ENCODE measurements at regions not wholly inside any gene's neighbourhood (a gene's known extent, or its start where the extent isn't known, plus 50 kb on each side); places are given as distances from the start of the nearest gene placed in this dataset.

DNA sequence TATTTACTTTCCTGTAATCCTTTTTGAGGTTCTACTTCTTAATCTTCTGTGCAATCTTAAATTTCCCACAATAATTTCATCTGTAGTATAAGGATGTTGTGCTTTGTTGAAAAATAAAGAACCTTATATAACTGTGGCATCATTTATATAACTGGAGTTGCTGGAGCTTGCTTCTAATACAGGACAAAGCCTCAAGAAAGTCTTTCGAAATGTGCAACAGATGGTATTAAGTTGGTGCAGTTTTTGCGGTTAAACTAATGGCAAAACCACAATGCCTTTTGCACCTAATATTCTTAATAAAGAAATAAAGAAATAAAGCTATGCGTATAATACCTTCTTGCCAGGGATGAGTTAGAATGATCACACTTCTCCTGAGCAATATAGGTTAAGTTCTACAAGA lies 180.0 kb downstream of the KITLG start:
- no peak for DNase-seq
- TF ChIP-seq GATA1 (IDR thresholded peaks at IDR 0.05; ENCODE audit: low read depth, low read length) (no peak), POLR2A (IDR thresholded peaks at IDR 0.05; ENCODE audit: low read length) (no peak)

GRCh38 chr12:88401155-88401554 lies 179.1 kb downstream of the KITLG start:
- TF ChIP-seq GATA1 (IDR thresholded peaks at IDR 0.05; ENCODE audit: low read depth, low read length), result no peak
- no peak for TF ChIP-seq POLR2A (IDR thresholded peaks at IDR 0.05; ENCODE audit: low read length)
- DNase-seq, result no peak

GRCh38 chr12:88406905-88407304 lies 173.4 kb downstream of the KITLG start:
- no peak for DNase-seq
- TF ChIP-seq POLR2A (IDR thresholded peaks at IDR 0.05; ENCODE audit: low read length) (no peak), GATA1 (IDR thresholded peaks at IDR 0.05; ENCODE audit: low read depth, low read length) (no peak)

DNA sequence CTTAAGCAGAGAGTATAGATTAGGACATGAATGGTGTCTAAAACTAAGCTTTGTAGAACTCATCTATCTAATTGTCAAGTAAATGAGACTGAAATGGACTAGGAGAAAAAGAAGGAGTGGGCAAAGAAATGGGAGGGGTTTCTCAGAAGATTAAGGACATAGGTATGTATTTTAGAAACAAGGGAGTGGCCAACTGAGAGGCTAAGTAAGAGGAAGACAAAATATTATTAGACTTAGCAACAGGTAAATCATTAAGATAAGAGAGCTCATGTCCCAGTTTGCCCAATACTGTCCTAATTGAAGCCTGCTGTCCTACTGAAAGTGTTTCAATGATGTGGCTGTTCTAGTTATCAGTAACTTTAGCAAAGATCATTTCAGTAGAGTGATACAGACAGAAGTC lies 171.4 kb downstream of the KITLG start:
- DNase-seq, result no peak
- no peak for TF ChIP-seq POLR2A (IDR thresholded peaks at IDR 0.05; ENCODE audit: low read length)
- no peak for TF ChIP-seq GATA1 (IDR thresholded peaks at IDR 0.05; ENCODE audit: low read depth, low read length)

DNA sequence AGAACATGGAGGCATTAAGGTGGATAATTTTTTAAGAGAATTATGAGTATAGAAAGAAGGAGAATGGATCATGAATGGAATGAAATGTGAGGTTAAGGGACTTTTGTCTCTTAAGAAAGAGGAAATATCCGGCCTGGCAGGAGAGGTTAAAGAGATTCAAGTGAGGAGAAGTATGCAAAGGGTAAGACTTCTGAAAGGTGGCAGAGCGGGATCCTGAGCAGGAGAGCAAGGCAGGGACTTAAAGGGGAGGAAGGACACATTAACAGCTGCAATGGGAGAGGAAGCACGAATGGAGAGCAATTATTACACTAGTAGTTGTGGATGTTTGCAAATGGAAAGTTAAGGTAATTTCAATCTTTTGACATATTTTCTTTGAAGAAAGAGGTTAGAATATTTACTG lies 171.0 kb downstream of the KITLG start:
- no peak for DNase-seq
- no peak for TF ChIP-seq GATA1 (IDR thresholded peaks at IDR 0.05; ENCODE audit: low read depth, low read length)
- TF ChIP-seq POLR2A (IDR thresholded peaks at IDR 0.05; ENCODE audit: low read length), result no peak

DNA sequence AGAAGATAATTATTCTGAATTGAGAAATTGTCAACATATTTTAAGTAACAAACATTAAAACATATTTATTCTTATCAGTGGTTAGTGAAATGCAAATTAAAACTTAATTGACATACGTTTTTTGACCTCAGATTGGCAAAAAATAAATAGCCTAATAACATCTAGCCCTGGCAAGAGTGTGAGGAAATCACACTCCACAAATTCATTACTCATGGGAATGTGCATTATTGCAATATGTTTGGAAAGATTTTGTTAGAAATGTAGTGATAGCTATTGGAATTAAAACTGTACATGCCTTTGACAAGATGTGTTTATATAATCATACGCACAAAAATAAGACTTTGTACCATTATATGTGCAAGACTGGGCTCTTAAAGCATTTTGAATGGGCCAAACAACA lies 168.6 kb downstream of the KITLG start:
- no peak for DNase-seq
- TF ChIP-seq POLR2A (IDR thresholded peaks at IDR 0.05; ENCODE audit: low read length) (no peak), GATA1 (IDR thresholded peaks at IDR 0.05; ENCODE audit: low read depth, low read length) (no peak)

DNA sequence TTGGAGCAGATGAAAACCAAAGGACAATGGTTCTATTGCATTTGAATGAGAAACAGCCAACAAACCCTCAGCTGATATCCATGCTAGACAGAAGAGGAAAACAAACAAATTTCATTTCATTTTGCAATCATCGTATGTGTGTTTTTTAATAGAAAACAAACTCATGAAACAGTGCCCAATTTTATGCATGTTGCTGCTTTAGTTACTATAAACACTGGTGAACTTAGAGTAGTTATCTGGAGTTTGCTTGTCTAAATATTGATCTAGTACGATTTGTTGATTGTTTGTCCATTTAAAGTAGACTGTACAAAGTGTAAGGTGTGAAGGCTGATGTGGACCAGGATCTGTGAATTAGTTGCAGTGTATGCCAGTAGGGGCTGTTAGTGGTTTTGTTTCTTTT lies 166.6 kb downstream of the KITLG start:
- DNase-seq, result no peak
- TF ChIP-seq POLR2A (IDR thresholded peaks at IDR 0.05; ENCODE audit: low read length), result no peak
- TF ChIP-seq GATA1 (IDR thresholded peaks at IDR 0.05; ENCODE audit: low read depth, low read length), result no peak

- TF ChIP-seq GATA1 (IDR thresholded peaks at IDR 0.05; ENCODE audit: low read depth, low read length), result no peak
- TF ChIP-seq POLR2A (IDR thresholded peaks at IDR 0.05; ENCODE audit: low read length), result no peak
- no peak for DNase-seq
Observed at GRCh38 chr12:88416155-88416554, 164.1 kb downstream of the KITLG start.

- TF ChIP-seq GATA1 (IDR thresholded peaks at IDR 0.05; ENCODE audit: low read depth, low read length), result no peak
- no peak for TF ChIP-seq POLR2A (IDR thresholded peaks at IDR 0.05; ENCODE audit: low read length)
- no peak for DNase-seq
Observed at GRCh38 chr12:88416786-88417185, 163.5 kb downstream of the KITLG start.

- TF ChIP-seq GATA1 (IDR thresholded peaks at IDR 0.05; ENCODE audit: low read depth, low read length) (no peak), POLR2A (IDR thresholded peaks at IDR 0.05; ENCODE audit: low read length) (no peak)
- no peak for DNase-seq
Observed at GRCh38 chr12:88417531-88417930, 162.7 kb downstream of the KITLG start.

DNA sequence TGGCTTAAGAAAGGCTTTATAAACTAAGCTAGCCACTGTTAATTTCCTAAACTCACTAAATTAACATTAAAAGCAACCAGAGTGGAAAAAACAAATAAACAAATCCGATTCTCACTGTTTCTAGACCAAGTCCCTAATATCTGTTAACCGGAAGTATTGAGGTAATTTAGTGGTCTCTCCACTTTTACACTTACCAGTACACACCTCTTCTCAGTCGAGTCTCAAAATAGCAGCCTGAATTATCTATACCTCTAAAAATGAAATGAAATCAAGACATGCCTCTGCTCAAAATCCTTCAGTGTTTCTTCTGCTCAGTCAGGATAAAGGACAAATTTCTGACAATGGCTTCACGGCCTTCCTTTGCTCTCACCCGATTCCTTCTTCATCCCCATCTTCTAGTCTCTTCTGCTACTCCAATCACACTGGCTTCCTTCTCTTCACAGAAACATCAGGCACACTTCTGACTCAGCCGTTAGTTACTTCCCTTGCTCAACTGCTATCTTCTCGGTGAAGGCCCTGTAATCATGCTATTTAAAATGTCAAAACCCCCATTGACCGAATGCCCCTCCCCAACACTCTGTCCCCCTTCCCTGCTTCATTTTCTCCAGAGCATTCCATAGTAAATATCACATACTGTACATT lies 161.3 kb downstream of the KITLG start:
- no peak for DNase-seq
- TF ChIP-seq GATA1 (IDR thresholded peaks at IDR 0.05; ENCODE audit: low read depth, low read length) (no peak), POLR2A (IDR thresholded peaks at IDR 0.05; ENCODE audit: low read length) (no peak)

- no peak for DNase-seq
- TF ChIP-seq GATA1 (IDR thresholded peaks at IDR 0.05; ENCODE audit: low read depth, low read length) (no peak), POLR2A (IDR thresholded peaks at IDR 0.05; ENCODE audit: low read length) (no peak)
Observed at GRCh38 chr12:88419794-88420193, 160.5 kb downstream of the KITLG start.

- no peak for DNase-seq
- TF ChIP-seq GATA1 (IDR thresholded peaks at IDR 0.05; ENCODE audit: low read depth, low read length) (no peak), POLR2A (IDR thresholded peaks at IDR 0.05; ENCODE audit: low read length) (no peak)
Observed at GRCh38 chr12:88420457-88420856, 159.8 kb downstream of the KITLG start.

DNA sequence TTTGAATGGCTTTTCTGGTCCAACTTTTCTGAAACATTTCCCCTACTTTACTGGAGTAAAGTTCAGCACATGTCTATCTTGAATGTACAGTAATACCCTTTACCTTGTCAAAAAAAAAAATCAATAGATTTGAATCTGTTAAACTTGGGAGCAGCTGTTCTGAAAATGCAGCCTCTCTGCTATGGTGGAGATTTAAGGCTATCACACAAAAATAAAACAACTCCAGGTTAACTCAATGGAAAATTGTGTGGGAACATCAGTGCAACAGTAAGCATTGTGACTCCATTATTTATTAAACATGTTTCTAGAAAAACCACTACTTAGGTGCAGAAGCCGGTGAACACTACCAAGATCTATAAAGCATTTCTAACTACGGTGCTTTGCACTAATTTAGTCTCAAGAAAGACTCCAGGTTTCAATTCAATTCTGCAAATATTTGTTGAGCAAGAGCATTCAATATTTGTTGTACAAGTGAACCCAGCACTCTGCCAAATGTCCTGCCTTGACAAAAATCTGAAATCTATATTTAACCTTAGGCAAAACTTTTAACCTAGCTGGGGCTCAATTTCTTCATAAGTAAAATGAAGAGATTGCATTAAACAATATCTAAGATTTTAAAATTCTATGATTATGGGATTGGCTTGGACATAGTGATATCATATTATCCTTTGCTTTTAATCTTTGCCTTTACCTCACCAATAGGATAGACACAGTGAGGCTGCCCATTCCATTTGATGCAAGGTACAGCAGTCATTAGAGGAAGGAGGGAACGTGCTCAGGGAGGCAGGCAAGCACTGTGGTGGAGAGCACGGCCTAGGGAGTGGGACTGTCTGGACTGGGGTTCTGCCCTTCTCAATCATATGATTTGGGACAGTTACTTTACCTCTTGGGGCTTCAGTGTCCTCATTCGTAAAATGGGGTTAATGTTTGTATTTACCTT lies 155.2 kb downstream of the KITLG start:
- TF ChIP-seq POLR2A (IDR thresholded peaks at IDR 0.05; ENCODE audit: low read length), result no peak
- TF ChIP-seq GATA1 (IDR thresholded peaks at IDR 0.05; ENCODE audit: low read depth, low read length), result no peak
- no peak for DNase-seq

- no peak for DNase-seq
- TF ChIP-seq POLR2A (IDR thresholded peaks at IDR 0.05; ENCODE audit: low read length) (no peak), GATA1 (IDR thresholded peaks at IDR 0.05; ENCODE audit: low read depth, low read length) (no peak)
Observed at GRCh38 chr12:88428350-88428749, 151.9 kb downstream of the KITLG start.

All from erythroblast (primary cell).